PC-3 (cell line): ENCODE measurements at regions not wholly inside any gene's neighbourhood (a gene's known extent, or its start where the extent isn't known, plus 50 kb on each side); places are given as distances from the start of the nearest gene placed in this dataset.

Source experiments
- ATAC-seq: fragments of 200-7000 bp; cut with Tn5 transposase; 2 replicates; pipeline ENCODE4 v1.9.1; 2020; ENCODE audit warnings: mild to moderate bottlenecking, moderate library complexity
- BruUV-seq: library from RNA; stranded (reverse); fragments of 400-500 nt; replicated peaks from 2 replicates; lab custom pipeline; 2021; lab: Mats Ljungman, UMichigan
- CTCF ChIA-PET: fragments of 300-600 bp; sonication (Branson Sonifier 250); formaldehyde crosslinking; loops from one replicate; lab custom pipeline; 2022; ENCODE audit warnings: antibody characterized with exemption; lab: Charles Lee
- POLR2A ChIA-PET: fragments of 300-600 bp; sonication (Branson Sonifier 250); formaldehyde crosslinking; loops from one replicate; lab custom pipeline; 2022; ENCODE audit warnings: antibody characterized with exemption; ENCODE audit not compliant: unreplicated experiment; lab: Charles Lee
- DNase-seq: peaks from one replicate; pipeline ENCODE4 v3.0.0-alpha.2; 2015
- H2AFZ ChIP-seq: fragments of 300-600 bp; sonication (generic); 2 replicates; pipeline ENCODE4 v1.6.0; 2016; ENCODE audit warnings: antibody characterized with exemption, low read length
- H3F3A ChIP-seq: fragments of 300-600 bp; sonication (generic); one replicate; pipeline ENCODE4 v1.6.0; 2017; ENCODE audit warnings: antibody characterized with exemption, low read length, control low read depth, mild to moderate bottlenecking; ENCODE audit not compliant: unreplicated experiment
- H3K27ac ChIP-seq: fragments of 300-600 bp; sonication (generic); 2 replicates; pipeline ENCODE4 v1.5.1; 2016; ENCODE audit warnings: mild to moderate bottlenecking, low read length
- H3K27me3 ChIP-seq: fragments of 300-600 bp; sonication (generic); 2 replicates; pipeline ENCODE4 v1.6.1; 2016; ENCODE audit warnings: low read length, mixed read lengths
- H3K36me3 ChIP-seq: fragments of 300-600 bp; sonication (generic); 2 replicates; pipeline ENCODE4 v1.6.1; 2016; ENCODE audit warnings: low read depth, mixed run types, low read length, mixed read lengths
- H3K4me1 ChIP-seq: fragments of 300-600 bp; sonication (generic); 2 replicates; pipeline ENCODE4 v1.5.1; 2016; ENCODE audit warnings: low read length; ENCODE audit not compliant: insufficient read depth
- H3K4me2 ChIP-seq: fragments of 300-600 bp; sonication (generic); 2 replicates; pipeline ENCODE4 v1.6.0; 2016; ENCODE audit warnings: low read length
- H3K4me3 ChIP-seq: fragments of 300-600 bp; sonication (generic); 2 replicates; pipeline ENCODE4 v1.5.1; 2016; ENCODE audit warnings: mild to moderate bottlenecking, low read length, mixed read lengths
- H3K79me2 ChIP-seq: fragments of 300-600 bp; sonication (generic); 2 replicates; pipeline ENCODE4 v1.6.1; 2017; ENCODE audit warnings: low read length, mixed read lengths
- H3K9ac ChIP-seq: fragments of 300-600 bp; sonication (generic); 2 replicates; pipeline ENCODE4 v1.6.0; 2016; ENCODE audit warnings: mild to moderate bottlenecking, low read length
- H3K9me2 ChIP-seq: fragments of 300-600 bp; sonication (generic); replicated peaks from 2 replicates; pipeline ENCODE4 v1.6.1; 2016; ENCODE audit warnings: mixed run types, low read length, mixed read lengths
- H3K9me3 ChIP-seq: fragments of 300-600 bp; sonication (generic); 2 replicates; pipeline ENCODE4 v1.6.1; 2016; ENCODE audit warnings: low read length, mixed read lengths
- H4K20me1 ChIP-seq: fragments of 300-600 bp; sonication (generic); 2 replicates; pipeline ENCODE4 v1.6.1; 2016; ENCODE audit warnings: low read length, mixed read lengths
- EZH2 ChIP-seq: fragments of 300-600 bp; sonication (generic); IDR thresholded peaks from one replicate; pipeline ENCODE4 v1.6.1; 2017; ENCODE audit warnings: antibody characterized with exemption, mild to moderate bottlenecking, low read length; ENCODE audit not compliant: unreplicated experiment
- EZH2phosphoT487 ChIP-seq: fragments of 300-600 bp; sonication (generic); IDR thresholded peaks from 2 replicates; pipeline ENCODE4 v1.6.1; 2018; ENCODE audit warnings: mild to moderate bottlenecking, antibody characterized with exemption, low read length, borderline replicate concordance
- intact Hi-C: fragments of 100-400 bp; cut with micrococcal nuclease; formaldehyde crosslinking; loops from 2 replicates; pipeline ENCODE4 v1.9.0; 2023
- TF ChIP-seq, protein P1 (sequence below): fragments of 300-600 bp; sonication (generic); conservative IDR thresholded peaks from 2 replicates; pipeline ENCODE4 v1.5.1; 2017; ENCODE audit warnings: antibody characterized with exemption, low read depth, mild to moderate bottlenecking, low read length

DNA sequence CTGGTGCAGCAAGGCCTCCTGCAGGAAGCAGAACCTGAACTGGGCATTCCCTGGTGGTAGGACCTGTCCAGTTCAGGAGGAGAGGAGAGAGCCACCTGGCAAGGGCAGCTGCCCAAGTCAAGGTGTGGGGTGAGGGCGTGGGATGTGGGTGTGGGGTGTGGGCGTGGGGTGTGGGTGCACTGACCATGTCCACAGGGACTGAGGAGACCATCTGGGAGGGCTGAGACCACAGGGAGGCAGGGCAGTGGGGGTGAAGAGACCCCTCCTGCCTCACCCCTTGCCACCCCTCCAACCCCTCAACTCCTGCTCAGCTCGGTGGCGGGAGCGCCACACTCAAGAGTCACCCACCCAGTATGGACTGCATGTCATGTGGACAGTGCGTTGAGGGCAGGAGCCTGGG, 117.9 kb downstream of the CPZ start:
- no TSS peak for BruUV-seq
- no peak for DNase-seq
- POLR2A ChIA-PET = no interaction called here

GRCh38 chr4:8709729-8710360, 117.3 kb downstream of the CPZ start:
- H3K27me3 ChIP-seq = peaks cover 48% of the 10 kb centered on the region
- H3K79me2 ChIP-seq = no peaks in the 10 kb centered on the region
- ChIA-PET CTCF (no interaction called here), POLR2A (no interaction called here)
- no peaks in the 10 kb centered on the region for H3K4me1 ChIP-seq
- no peak for ATAC-seq
- DNase-seq = no peak
- H3K9me3 ChIP-seq = 0 out of 2 replicates have a peak, but pooled peaks cover 4% of the 10 kb centered on the region
- no peaks in the 10 kb centered on the region for H3K9me2 ChIP-seq
- BruUV-seq = no TSS peak
- intact Hi-C loops = no loop called here
- H3K36me3 ChIP-seq = no peaks in the 10 kb centered on the region
- no peaks in the 10 kb centered on the region for H3F3A ChIP-seq
- H3K4me2 ChIP-seq = no peak overlapping the region
- H3K4me3 ChIP-seq = no peak overlapping the region
- H3K27ac ChIP-seq = no peak overlapping the region
- no peak overlapping the region for H2AFZ ChIP-seq
- TF ChIP-seq EZH2phosphoT487 = no peak
- TF ChIP-seq, protein P1, sequence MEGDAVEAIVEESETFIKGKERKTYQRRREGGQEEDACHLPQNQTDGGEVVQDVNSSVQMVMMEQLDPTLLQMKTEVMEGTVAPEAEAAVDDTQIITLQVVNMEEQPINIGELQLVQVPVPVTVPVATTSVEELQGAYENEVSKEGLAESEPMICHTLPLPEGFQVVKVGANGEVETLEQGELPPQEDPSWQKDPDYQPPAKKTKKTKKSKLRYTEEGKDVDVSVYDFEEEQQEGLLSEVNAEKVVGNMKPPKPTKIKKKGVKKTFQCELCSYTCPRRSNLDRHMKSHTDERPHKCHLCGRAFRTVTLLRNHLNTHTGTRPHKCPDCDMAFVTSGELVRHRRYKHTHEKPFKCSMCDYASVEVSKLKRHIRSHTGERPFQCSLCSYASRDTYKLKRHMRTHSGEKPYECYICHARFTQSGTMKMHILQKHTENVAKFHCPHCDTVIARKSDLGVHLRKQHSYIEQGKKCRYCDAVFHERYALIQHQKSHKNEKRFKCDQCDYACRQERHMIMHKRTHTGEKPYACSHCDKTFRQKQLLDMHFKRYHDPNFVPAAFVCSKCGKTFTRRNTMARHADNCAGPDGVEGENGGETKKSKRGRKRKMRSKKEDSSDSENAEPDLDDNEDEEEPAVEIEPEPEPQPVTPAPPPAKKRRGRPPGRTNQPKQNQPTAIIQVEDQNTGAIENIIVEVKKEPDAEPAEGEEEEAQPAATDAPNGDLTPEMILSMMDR = no peak
- no peak for TF ChIP-seq EZH2
- H4K20me1 ChIP-seq = no peaks in the 10 kb centered on the region
- no peak overlapping the region for H3K9ac ChIP-seq

More for the DNA sequence above, 117.9 kb downstream of the CPZ start:
- H3K9me2 ChIP-seq = no peaks in the 10 kb centered on the region
- H3K9ac ChIP-seq = no peak overlapping the region
- no peak overlapping the region for H2AFZ ChIP-seq
- peaks cover 43% of the 10 kb centered on the region for H3K27me3 ChIP-seq
- H3K4me1 ChIP-seq = no peaks in the 10 kb centered on the region
- H3F3A ChIP-seq = no peaks in the 10 kb centered on the region
- H3K9me3 ChIP-seq = 0 out of 2 replicates have a peak, but pooled peaks cover 10% of the 10 kb centered on the region
- CTCF ChIA-PET = no interaction called here
- no peaks in the 10 kb centered on the region for H3K36me3 ChIP-seq
- intact Hi-C loops = no loop called here
- no peaks in the 10 kb centered on the region for H4K20me1 ChIP-seq
- no peak overlapping the region for H3K27ac ChIP-seq
- no peaks in the 10 kb centered on the region for H3K79me2 ChIP-seq
- no peak overlapping the region for H3K4me2 ChIP-seq
- ATAC-seq = no peak
- H3K4me3 ChIP-seq = no peak overlapping the region
- TF ChIP-seq EZH2 (no peak), EZH2phosphoT487 (no peak)
- TF ChIP-seq, protein P1 = no peak

DNA sequence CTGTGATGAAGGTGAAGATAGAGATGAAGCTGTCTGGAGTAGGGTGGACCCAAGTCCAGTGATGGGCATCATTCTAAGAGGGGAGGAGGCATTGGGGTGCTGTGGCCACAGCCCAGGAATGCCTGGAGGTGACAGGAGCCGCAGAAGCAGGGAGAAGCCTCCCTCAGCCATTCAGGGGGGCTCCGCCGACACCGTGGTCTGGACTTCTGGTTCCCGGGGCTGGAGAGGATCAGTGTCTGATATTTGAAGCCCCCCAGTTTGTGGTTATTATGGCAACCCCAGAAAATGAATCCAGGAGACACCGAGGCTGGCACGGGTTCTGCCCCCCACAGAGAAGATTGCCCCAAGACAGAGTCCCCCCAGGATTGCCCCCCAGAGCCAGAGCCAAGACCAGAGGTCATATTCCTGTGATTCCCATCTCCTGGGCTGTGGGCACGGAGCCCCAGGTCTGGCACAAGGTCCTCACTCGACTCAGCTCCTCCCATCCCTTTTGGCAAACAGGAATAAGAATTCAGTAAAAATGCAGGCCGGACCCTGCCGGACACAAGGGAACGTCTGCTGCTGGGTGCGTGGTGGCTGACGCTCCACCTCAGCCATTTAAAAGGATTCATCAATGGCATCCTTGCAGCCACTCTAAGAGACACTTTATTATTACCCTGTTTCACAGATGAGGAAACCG, 116.6 kb downstream of the CPZ start:
- Histone ChIP-seq H3K79me2 (no peaks in the 10 kb centered on the region), H3F3A (no peaks in the 10 kb centered on the region), H3K27ac (no peak overlapping the region), H3K9me2 (no peaks in the 10 kb centered on the region), H3K4me1 (no peaks in the 10 kb centered on the region), H2AFZ (no peak overlapping the region), H3K27me3 (peaks cover 53% of the 10 kb centered on the region), H3K4me3 (no peak overlapping the region), H3K9ac (no peak overlapping the region), H3K4me2 (no peak overlapping the region), H4K20me1 (no peaks in the 10 kb centered on the region), H3K9me3 (0 out of 2 replicates have a peak, but pooled peaks cover 3% of the 10 kb centered on the region), H3K36me3 (no peaks in the 10 kb centered on the region)
- no peak for DNase-seq
- no peak for ATAC-seq
- ChIA-PET CTCF (no interaction called here), POLR2A (no interaction called here)
- no TSS peak for BruUV-seq
- TF ChIP-seq EZH2 = no peak
- intact Hi-C loops = no loop called here
